ENCODE measurements at regions not wholly inside any gene's neighbourhood (a gene's known extent, or its start where the extent isn't known, plus 50 kb on each side); places are given as distances from the start of the nearest gene placed in this dataset.

GRCh38 chr17:71482625-71483024 lies 638.2 kb upstream of the SOX9 start:
- TF ChIP-seq CTCF (conservative IDR thresholded peaks at IDR 0.05; ENCODE audit: low read depth, low read length) = no peak
- TF ChIP-seq EZH2 (IDR thresholded peaks at IDR 0.05; ENCODE audit: borderline replicate concordance, low read depth, low read length, poor library complexity, severe bottlenecking) = no peak
